ENCODE measurements at regions not wholly inside any gene's neighbourhood (a gene's known extent, or its start where the extent isn't known, plus 50 kb on each side); places are given as distances from the start of the nearest gene placed in this dataset.

DNA sequence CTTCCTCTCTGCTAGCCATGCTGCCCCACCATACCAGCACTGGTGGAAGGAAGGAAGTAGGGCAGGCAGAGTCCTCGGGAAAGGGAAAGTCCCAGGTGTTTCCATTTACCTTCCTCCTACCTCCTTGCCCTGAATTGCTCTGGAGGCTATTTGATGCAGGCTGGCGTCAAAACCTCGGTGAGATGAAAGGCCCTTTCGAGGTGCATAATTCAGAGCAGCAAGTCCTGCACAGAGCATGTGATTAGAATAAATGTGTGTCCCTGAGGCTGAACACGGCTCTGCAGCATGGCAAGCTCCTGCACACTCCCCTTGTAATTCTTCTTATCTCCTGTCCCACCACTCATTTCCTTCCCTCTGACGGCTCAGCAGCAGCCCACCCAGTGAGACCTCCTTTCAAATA is 98.7 kb upstream of the LRFN2 start:
- Histone ChIP-seq H3F3A (ENCODE audit: insufficient read depth) (no peaks in the 10 kb centered on the region), H3K27ac (ENCODE audit: low read depth, low read length) (no peak overlapping the region), H3K79me2 (ENCODE audit: insufficient read depth, low read length) (no peaks in the 10 kb centered on the region), H3K9ac (ENCODE audit: low read length) (no peak overlapping the region), H3K36me3 (ENCODE audit: low read length) (no peaks in the 10 kb centered on the region), H4K20me1 (ENCODE audit: low read depth, low read length) (no peaks in the 10 kb centered on the region), H3K4me2 (ENCODE audit: low read depth, low read length, poor library complexity, severe bottlenecking) (no peak overlapping the region), H3K9me3 (ENCODE audit: insufficient read depth, low read length) (no peaks in the 10 kb centered on the region), H3K4me3 (ENCODE audit: insufficient read depth, low read length, poor library complexity, severe bottlenecking) (no peak overlapping the region), H3K27me3 (ENCODE audit: low read length) (no peaks in the 10 kb centered on the region; the same call in 1 of the 2 replicates), H3K9me2 (replicated peaks; ENCODE audit: insufficient read depth, low read length) (no peaks in the 10 kb centered on the region), H2AFZ (ENCODE audit: low read depth, low read length, severe bottlenecking) (no peak overlapping the region)
- TF ChIP-seq EZH2phosphoT487 (conservative IDR thresholded peaks at IDR 0.05; ENCODE audit: low read length): no peak
- TF ChIP-seq, protein P1, sequence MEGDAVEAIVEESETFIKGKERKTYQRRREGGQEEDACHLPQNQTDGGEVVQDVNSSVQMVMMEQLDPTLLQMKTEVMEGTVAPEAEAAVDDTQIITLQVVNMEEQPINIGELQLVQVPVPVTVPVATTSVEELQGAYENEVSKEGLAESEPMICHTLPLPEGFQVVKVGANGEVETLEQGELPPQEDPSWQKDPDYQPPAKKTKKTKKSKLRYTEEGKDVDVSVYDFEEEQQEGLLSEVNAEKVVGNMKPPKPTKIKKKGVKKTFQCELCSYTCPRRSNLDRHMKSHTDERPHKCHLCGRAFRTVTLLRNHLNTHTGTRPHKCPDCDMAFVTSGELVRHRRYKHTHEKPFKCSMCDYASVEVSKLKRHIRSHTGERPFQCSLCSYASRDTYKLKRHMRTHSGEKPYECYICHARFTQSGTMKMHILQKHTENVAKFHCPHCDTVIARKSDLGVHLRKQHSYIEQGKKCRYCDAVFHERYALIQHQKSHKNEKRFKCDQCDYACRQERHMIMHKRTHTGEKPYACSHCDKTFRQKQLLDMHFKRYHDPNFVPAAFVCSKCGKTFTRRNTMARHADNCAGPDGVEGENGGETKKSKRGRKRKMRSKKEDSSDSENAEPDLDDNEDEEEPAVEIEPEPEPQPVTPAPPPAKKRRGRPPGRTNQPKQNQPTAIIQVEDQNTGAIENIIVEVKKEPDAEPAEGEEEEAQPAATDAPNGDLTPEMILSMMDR (IDR thresholded peaks at IDR 0.05; ENCODE audit: insufficient read depth, low read length, poor library complexity, severe bottlenecking): no peak

DNA sequence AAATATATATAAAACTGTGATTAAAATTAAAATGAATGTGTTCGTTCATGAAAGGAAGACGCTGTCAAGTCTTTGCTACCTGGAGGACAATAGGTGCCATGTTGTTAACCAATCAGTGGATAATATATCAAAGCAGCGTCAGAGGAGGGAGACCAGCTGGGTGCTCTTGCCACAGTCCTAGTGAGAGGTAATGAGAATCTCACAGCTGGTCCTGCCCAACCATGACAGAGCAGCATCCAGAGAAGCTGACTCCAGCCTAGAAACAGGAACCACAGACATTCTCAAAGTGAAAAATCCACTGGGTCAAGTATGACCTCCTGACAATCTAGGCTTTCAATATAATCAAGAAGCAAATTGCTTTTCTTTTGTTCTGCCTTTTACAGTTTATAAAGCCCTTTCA is 94.5 kb upstream of the LRFN2 start:
- no peak overlapping the region for H3K9ac ChIP-seq (ENCODE audit: low read length)
- H3K27me3 ChIP-seq (ENCODE audit: low read length): no peaks in the 10 kb centered on the region
- TF ChIP-seq, protein P1 (IDR thresholded peaks at IDR 0.05; ENCODE audit: insufficient read depth, low read length, poor library complexity, severe bottlenecking): no peak
- no peak for TF ChIP-seq EZH2phosphoT487 (conservative IDR thresholded peaks at IDR 0.05; ENCODE audit: low read length)
- no peaks in the 10 kb centered on the region for H3K9me2 ChIP-seq (replicated peaks; ENCODE audit: insufficient read depth, low read length)
- no peaks in the 10 kb centered on the region for H4K20me1 ChIP-seq (ENCODE audit: low read depth, low read length)
- H3F3A ChIP-seq (ENCODE audit: insufficient read depth): no peaks in the 10 kb centered on the region
- no peaks in the 10 kb centered on the region for H3K9me3 ChIP-seq (ENCODE audit: insufficient read depth, low read length)
- no peak overlapping the region for H3K27ac ChIP-seq (ENCODE audit: low read depth, low read length)
- H2AFZ ChIP-seq (ENCODE audit: low read depth, low read length, severe bottlenecking): no peak overlapping the region
- H3K4me3 ChIP-seq (ENCODE audit: insufficient read depth, low read length, poor library complexity, severe bottlenecking): no peak overlapping the region
- H3K79me2 ChIP-seq (ENCODE audit: insufficient read depth, low read length): no peaks in the 10 kb centered on the region
- H3K4me2 ChIP-seq (ENCODE audit: low read depth, low read length, poor library complexity, severe bottlenecking): no peak overlapping the region
- no peaks in the 10 kb centered on the region for H3K36me3 ChIP-seq (ENCODE audit: low read length)

DNA sequence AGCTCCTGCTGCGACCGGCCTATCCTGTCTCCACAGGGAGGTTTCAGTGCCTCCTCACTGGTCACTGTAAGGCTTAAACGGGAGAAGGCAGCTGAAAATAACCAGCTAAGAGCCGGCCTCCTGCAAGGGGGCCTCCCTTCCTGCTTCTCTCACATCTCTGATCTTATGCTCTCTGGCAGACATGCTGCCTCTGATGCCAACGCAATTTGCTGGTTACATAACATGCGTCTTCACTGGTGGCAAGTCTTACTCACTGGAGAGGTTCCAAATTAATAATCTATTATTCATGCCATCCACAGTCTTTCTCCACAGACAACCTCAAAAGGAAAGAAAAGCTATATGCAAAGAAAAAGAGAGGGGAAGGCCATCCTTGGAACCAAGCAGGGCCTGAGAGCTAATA is 91.8 kb upstream of the LRFN2 start:
- H3K9me2 ChIP-seq (replicated peaks; ENCODE audit: insufficient read depth, low read length): no peaks in the 10 kb centered on the region
- H3K4me3 ChIP-seq (ENCODE audit: insufficient read depth, low read length, poor library complexity, severe bottlenecking): no peak overlapping the region
- H3K4me2 ChIP-seq (ENCODE audit: low read depth, low read length, poor library complexity, severe bottlenecking): no peak overlapping the region
- H3K27me3 ChIP-seq (ENCODE audit: low read length): no peaks in the 10 kb centered on the region
- no peaks in the 10 kb centered on the region for H3K79me2 ChIP-seq (ENCODE audit: insufficient read depth, low read length)
- no peak overlapping the region for H3K27ac ChIP-seq (ENCODE audit: low read depth, low read length)
- H3K36me3 ChIP-seq (ENCODE audit: low read length): no peaks in the 10 kb centered on the region
- no peaks in the 10 kb centered on the region for H4K20me1 ChIP-seq (ENCODE audit: low read depth, low read length)
- no peak overlapping the region for H3K9ac ChIP-seq (ENCODE audit: low read length)
- no peak for TF ChIP-seq EZH2phosphoT487 (conservative IDR thresholded peaks at IDR 0.05; ENCODE audit: low read length)
- TF ChIP-seq, protein P1 (IDR thresholded peaks at IDR 0.05; ENCODE audit: insufficient read depth, low read length, poor library complexity, severe bottlenecking): no peak
- no peak overlapping the region for H2AFZ ChIP-seq (ENCODE audit: low read depth, low read length, severe bottlenecking)
- no peaks in the 10 kb centered on the region for H3K9me3 ChIP-seq (ENCODE audit: insufficient read depth, low read length)
- no peaks in the 10 kb centered on the region for H3F3A ChIP-seq (ENCODE audit: insufficient read depth)
